RWPE1 (cell line): ENCODE measurements at regions not wholly inside any gene's neighbourhood (a gene's known extent, or its start where the extent isn't known, plus 50 kb on each side); places are given as distances from the start of the nearest gene placed in this dataset.

Experiments used
- CTCF ChIA-PET: fragments of 350-600 bp; sonication (Branson Sonifier 250); formaldehyde crosslinking; extraction: SDS; loops from one replicate; lab custom pipeline; 2021; lab: Yijun Ruan, JAX
- POLR2A ChIA-PET: fragments of 400-600 bp; formaldehyde crosslinking; extraction: SDS; loops from one replicate; lab custom pipeline; 2020; ENCODE audit warnings: antibody characterized with exemption; ENCODE audit not compliant: low non-redundant PET; lab: Yijun Ruan, JAX
- DNase-seq: peaks from one replicate; pipeline ENCODE4 v3.0.0; 2012; ENCODE audit warnings: low spot score
- H3K27ac ChIP-seq: fragments of 450-650 bp; 2 replicates; pipeline ENCODE4 v1.5.1; 2017
- TF ChIP-seq, protein P1 (sequence below): fragments of 450-650 bp; conservative IDR thresholded peaks from 2 replicates; pipeline ENCODE4 v1.5.1; 2017; ENCODE audit warnings: low read depth, mild to moderate bottlenecking

- H3K27ac ChIP-seq: no peak overlapping the region
- ChIA-PET POLR2A (no interaction called here), CTCF (interaction anchor here (0.7 kb wide), 1 partner anchor 44 kb away, joined by 4 read pairs; no protein-coding TSS in a partner anchor)
- TF ChIP-seq, protein P1, sequence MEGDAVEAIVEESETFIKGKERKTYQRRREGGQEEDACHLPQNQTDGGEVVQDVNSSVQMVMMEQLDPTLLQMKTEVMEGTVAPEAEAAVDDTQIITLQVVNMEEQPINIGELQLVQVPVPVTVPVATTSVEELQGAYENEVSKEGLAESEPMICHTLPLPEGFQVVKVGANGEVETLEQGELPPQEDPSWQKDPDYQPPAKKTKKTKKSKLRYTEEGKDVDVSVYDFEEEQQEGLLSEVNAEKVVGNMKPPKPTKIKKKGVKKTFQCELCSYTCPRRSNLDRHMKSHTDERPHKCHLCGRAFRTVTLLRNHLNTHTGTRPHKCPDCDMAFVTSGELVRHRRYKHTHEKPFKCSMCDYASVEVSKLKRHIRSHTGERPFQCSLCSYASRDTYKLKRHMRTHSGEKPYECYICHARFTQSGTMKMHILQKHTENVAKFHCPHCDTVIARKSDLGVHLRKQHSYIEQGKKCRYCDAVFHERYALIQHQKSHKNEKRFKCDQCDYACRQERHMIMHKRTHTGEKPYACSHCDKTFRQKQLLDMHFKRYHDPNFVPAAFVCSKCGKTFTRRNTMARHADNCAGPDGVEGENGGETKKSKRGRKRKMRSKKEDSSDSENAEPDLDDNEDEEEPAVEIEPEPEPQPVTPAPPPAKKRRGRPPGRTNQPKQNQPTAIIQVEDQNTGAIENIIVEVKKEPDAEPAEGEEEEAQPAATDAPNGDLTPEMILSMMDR: no peak
- no peak for DNase-seq
These were observed 897.3 kb upstream of the TENM3 start for GRCh38 chr4:181345931-181346330.

GRCh38 chr4:181350615-181351415, 892.4 kb upstream of the TENM3 start:
- ChIA-PET CTCF (no interaction called here), POLR2A (no interaction called here)
- H3K27ac ChIP-seq: no peak overlapping the region
- TF ChIP-seq, protein P1: no peak
- DNase-seq: no peak

DNA sequence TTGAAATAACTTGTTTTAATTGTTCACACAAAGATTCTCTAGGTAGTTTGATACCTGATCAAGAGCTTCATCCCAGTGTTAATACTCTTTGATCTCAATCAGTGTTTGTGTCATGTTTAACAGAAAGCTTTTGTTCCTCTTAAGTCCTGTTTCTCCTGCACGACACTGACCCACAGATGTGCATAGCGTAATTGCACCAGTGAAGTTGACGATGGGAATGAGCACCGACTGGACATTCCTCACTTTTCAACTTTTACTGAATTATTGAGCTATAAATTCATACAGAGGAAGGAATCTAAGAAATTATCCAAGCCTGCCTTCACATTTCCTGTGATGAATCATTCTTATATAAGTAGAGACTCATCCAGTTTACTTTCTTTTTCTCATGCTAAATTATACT, 878.7 kb upstream of the TENM3 start:
- peak; percentile 16 for DNase-seq
- POLR2A ChIA-PET: no interaction called here
- CTCF ChIA-PET: interaction anchor here (0.7 to 0.8 kb wide), 2 partner anchors 103 to 312 kb away, joined by 3 read pairs; no protein-coding TSS in a partner anchor
- H3K27ac ChIP-seq: no peak overlapping the region
- TF ChIP-seq, protein P1: no peak

GRCh38 chr4:181365671-181366070, 877.5 kb upstream of the TENM3 start:
- ChIA-PET CTCF (no interaction called here), POLR2A (no interaction called here)
- no peak overlapping the region for H3K27ac ChIP-seq
- no peak for DNase-seq
- TF ChIP-seq, protein P1: no peak

DNA sequence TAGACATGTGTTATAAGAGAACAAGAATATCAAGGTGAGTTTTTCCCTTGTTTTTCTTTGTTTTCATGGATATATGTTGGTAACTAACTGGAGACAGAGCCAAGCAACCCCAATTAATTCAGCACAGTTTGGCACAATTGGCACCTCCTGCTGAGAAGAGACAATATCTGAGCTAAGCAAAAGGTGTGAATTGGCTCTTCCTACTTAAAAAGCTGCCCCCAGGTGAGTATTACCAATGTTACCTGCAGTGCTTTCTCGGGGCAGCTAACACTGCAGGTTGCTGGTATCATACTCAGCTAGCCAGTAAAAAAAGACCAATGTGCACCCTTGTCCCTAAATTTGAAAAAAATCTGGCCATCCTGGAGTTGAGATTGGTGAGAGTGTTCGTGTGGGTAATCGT, 871.2 kb upstream of the TENM3 start:
- CTCF ChIA-PET: interaction anchor here (0.5 kb wide), 1 partner anchor 351 kb away, joined by 4 read pairs; no protein-coding TSS in a partner anchor
- TF ChIP-seq, protein P1: no peak
- H3K27ac ChIP-seq: no peak overlapping the region
- POLR2A ChIA-PET: no interaction called here
- no peak for DNase-seq

DNA sequence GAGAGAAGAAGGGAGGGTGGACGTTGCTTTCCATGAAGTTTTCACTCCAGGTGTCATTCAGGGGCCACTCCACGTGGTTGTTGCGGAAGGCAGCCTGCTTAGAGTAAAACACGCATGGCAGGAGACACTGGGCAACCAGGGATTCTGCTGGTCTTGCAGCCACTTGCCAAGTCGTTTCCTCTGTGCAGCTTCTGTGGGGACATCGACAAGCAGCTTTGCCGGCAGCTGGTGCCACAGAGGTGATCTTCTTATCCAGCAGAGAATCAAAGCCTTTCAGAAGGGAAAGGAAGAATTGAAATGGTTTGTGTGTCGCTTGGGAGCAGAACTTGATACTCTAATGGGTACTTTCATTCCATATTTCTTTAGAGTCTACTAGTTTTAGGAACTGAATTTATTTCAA, 867.1 kb upstream of the TENM3 start:
- no peak overlapping the region for H3K27ac ChIP-seq
- no peak for DNase-seq
- ChIA-PET POLR2A (no interaction called here), CTCF (no interaction called here)
- TF ChIP-seq, protein P1: no peak
